GM18907 (cell line): ENCODE measurements at regions not wholly inside any gene's neighbourhood (a gene's known extent, or its start where the extent isn't known, plus 50 kb on each side); places are given as distances from the start of the nearest gene placed in this dataset.
"Not testable (repeated sequence)": the region's sequence is repeated elsewhere in the genome, so short reads cannot be mapped to it uniquely, and the experiment has no call there.

Experiments used
- ATAC-seq: cut with Tn5 transposase; IDR thresholded peaks from one replicate; pipeline ENCODE4 v1.9.1; 2021; ENCODE audit warnings: mild to moderate bottlenecking, moderate library complexity; ENCODE audit not compliant: unreplicated experiment

DNA sequence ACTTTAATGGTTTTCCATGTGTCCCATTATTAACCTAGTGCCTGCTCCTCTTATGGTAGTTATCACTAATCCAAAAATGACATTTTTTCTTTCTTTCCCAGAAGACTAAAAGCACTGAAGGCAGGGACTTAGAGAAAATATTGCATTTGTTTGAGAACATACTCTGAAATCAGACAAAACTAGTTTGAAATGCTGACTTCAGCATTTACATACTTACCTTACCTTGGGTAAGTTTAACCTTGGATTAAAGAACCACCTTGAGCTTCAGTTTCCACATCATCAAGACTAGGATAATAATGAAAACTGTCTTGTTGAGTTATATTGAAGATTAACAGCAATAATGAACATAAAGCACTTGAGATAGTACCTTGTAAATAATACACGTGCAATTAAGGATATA lies 413.0 kb downstream of the SOX2 start:
- ATAC-seq, result no peak

GRCh38 chr3:182129740-182130139 lies 418.0 kb downstream of the SOX2 start:
- no peak for ATAC-seq

DNA sequence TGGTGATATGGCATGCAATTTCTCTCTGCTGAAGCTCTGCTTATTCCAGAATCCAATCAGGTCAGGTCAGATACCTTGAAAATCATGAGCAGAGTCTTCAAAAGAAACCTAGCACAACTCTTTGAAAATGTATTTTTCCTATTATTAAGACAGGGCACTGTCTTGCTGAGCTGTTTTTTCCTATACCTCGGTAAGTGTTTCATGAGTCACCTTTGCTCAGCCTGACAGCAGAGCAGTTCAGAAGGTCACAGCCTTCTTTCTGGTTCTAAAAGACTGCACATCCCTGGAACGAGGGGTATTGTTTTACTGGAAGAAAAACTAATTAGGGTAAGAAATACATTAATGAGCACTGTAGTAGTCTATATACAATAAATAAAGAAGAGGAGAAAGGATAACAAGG lies 422.0 kb downstream of the SOX2 start:
- ATAC-seq, result no peak

DNA sequence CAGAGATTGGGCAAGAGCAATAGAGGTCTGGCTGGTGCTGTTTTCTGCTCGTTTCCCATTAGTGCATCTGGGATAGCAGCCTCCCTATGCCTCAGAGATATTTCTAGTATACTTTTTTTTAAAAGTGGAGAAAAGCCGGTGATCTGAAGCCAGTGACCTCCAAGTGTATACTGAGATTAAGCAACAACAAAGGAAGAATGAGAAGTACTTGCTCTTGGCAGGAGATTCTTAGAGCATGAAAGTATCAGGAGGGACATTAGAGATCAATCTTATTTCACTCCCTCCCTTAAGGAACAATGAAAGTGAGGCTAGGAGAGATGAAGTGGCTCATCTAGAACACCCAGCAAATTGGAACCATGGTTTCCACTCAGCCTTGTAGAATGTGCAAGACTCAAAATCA lies 423.3 kb downstream of the SOX2 start:
- ATAC-seq, result no peak

GRCh38 chr3:182136008-182136910 lies 424.5 kb downstream of the SOX2 start:
- ATAC-seq, result no peak

DNA sequence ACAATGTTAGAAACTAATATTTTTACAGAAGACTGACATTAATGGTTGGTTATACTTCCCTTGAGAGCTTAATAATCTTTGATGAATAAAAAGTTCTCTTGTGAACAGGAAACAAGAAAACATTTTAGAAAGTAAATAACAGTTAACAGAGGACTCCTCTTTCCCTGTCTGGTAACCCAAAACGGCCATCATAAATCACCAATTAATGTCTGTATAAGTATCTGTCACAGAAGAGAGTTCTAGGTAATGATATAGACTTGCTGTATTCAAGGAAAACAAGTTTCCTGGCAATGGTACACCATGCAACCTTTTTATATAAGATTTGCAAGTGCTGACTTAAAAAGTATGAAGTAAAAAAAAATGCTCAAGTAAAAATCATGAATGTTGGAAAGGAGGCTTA lies 426.7 kb downstream of the SOX2 start:
- no peak for ATAC-seq

GRCh38 chr3:182139627-182140357 lies 428.1 kb downstream of the SOX2 start:
- no peak for ATAC-seq

GRCh38 chr3:182142928-182143327 lies 431.2 kb downstream of the SOX2 start:
- ATAC-seq, result no peak

- no peak for ATAC-seq
Observed at GRCh38 chr3:182143903-182144302, 432.2 kb downstream of the SOX2 start.

DNA sequence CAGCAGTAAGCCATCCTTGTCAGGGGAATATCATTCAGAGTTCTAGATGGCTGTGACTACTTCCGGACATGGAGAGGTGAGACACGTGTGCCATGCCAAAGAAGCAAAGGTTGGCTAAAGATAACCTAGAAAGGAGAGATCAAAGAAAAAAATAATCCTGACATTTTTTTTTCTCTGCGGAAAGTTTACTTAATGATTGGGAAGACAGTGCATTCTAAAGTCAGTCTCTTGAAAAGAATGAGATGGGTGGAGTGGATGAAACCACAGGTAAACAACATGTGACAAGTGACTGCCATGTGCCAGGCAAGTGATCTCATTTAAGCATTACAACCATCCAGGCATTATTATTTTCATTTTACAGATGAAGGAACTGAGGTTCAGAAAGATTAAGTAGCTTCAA lies 436.6 kb downstream of the SOX2 start:
- ATAC-seq, result no peak

GRCh38 chr3:182149594-182149993 lies 437.9 kb downstream of the SOX2 start:
- ATAC-seq, result no peak

GRCh38 chr3:182156326-182156725 lies 444.6 kb downstream of the SOX2 start:
- not testable (repeated sequence) for ATAC-seq

GRCh38 chr3:182165234-182165633 lies 453.5 kb downstream of the SOX2 start:
- no peak for ATAC-seq

DNA sequence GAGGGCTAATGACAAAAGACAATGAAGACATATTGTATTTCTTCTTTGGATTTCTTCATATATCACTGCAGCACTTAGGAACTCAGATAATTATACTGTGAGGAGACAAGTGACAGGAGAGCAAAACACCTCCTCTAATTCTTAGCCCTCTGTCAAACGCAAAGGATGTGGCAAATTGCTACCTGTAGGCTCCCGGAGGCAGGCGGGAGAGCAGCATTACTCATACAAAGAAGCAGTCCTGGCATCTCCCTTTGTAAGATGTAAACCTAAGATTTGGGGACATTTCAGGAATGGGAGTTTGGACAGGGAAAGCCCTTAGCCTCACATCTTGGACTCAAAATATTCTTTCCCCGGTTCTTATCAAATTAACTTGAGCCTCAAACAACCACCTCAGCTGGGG lies 460.8 kb downstream of the SOX2 start:
- ATAC-seq, result no peak

- ATAC-seq, result no peak
Observed at GRCh38 chr3:182178488-182179200, 466.9 kb downstream of the SOX2 start.

DNA sequence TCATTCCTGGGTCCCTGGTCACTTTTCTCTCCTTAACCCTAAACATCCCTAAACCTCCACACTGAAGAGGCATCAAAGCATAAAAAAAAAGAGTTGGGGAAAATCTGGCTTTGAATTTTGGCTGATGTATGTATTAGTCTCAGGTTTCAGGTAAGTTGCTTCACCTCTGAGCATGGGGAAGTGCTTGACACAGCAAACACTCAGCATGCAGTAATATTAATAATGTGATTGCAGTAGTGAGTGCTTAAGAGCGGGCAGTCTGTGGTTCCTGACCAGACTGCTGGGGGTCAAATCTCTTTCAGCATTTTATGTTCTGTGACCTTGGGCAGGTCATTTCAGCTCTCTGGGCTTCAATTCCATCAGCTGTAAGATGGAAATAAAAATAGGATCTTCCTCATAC lies 467.9 kb downstream of the SOX2 start:
- ATAC-seq, result no peak

- ATAC-seq, result no peak
Observed at GRCh38 chr3:182180654-182181385, 469.1 kb downstream of the SOX2 start.

DNA sequence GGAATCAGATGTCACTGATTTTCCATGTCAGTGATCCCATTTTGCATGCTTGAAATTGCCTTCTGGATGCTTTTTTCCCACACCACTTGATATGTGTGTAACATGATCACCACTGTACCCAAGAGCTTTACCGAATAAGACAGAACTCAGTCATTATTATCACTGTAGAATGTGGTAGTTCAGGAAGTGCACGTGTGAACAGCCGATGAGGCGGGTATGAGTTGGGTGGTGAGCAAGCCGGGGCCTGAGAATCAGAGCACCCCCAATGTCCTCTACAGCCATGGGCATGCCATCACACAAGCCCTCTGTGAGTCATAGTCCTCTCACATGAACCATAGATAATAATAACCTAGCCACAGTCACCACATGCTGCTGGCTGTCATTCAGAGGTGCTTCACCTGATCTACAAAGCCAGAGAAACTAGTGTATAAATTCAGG lies 470.8 kb downstream of the SOX2 start:
- peak; percentile 54 for ATAC-seq

- no peak for ATAC-seq
Observed at GRCh38 chr3:182183716-182184430, 472.1 kb downstream of the SOX2 start.

DNA sequence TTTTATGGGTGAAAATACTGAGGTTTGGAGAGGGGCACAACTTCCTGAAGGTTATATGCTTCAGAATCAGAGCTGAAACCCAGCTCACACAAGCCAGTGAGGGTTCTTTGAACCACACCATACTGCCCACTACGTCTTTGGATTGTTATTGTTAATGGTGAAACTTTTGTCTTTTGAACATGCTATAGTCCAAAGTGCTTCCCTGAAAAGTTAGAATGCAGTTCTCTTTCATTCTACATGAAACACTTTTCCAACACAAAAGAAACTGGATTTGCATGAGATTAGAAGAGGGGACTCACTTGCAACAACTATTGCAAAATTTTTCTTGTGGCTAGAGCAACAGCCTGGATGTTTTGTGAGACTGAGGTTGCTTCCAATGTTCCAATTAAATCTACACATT lies 473.6 kb downstream of the SOX2 start:
- ATAC-seq, result no peak
